ENCODE measurements at regions not wholly inside any gene's neighbourhood (a gene's known extent, or its start where the extent isn't known, plus 50 kb on each side); places are given as distances from the start of the nearest gene placed in this dataset.

DNA sequence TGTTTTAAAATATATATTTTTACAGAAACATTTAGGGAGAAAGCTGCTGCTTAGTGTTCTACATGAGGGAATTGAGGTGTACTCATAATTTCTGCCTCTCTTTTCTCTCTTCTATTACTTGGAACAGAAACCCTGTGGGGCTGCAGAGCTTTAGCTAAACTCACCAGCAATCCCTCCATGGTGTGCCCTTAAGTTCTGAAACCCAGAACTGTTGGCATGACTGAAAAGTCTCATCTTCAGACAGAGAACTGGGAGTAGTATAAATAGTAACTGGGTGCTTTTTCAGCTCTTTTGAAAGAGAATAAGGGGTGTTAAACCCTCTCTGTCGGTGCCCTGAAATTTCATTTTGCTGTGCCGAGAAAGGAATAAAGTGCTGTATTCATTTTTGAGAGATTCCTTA lies 294.9 kb upstream of the BOD1L1 start:
- WGBS, 2 experiments (ENCODE audit: extremely low coverage in 1 of 2, insufficient coverage in 1 of 2, insufficient read length in 1 of 2, insufficient replicate concordance in 2 of 2, low coverage in 1 of 2, low lambda C conversion rate in 2 of 2, missing lambda C conversion rate in 1 of 2): 92% methylated on average over 2 of the region's 2 CpGs; no CpG with 5 or more reads in 1 of the 2 experiments
- Histone ChIP-seq H2BK5ac (ENCODE audit: low read depth, low read length) (no peak overlapping the region), H3K36me3 (ENCODE audit: control insufficient read depth in 2 of 4, insufficient read depth in 4 of 4, low read length in 3 of 4) (no peaks in the 10 kb centered on the region), H3K79me1 (ENCODE audit: low read depth, low read length) (no peaks in the 10 kb centered on the region), H2AFZ (ENCODE audit: low read length) (no peak overlapping the region), H3K18ac (ENCODE audit: extremely low read depth, low read length) (no peak overlapping the region), H3K27ac (ENCODE audit: low read depth, low read length) (no peak overlapping the region), H3K56ac (replicated peaks; ENCODE audit: insufficient read length, low read depth, low read length) (no peak overlapping the region), H4K5ac (ENCODE audit: insufficient read length, low read depth, low read length) (no peak overlapping the region), H2AK5ac (ENCODE audit: low read depth, low read length) (no peak overlapping the region), H4K8ac (ENCODE audit: extremely low read depth, insufficient read depth, low read length) (no peak overlapping the region), H2BK20ac (ENCODE audit: low read length) (no peak overlapping the region), H2BK15ac (ENCODE audit: low read length) (no peak overlapping the region), H3K23ac (ENCODE audit: insufficient read length) (no peak overlapping the region), H2BK120ac (replicated peaks; ENCODE audit: low read depth, low read length) (no peak overlapping the region), H3K4me1 (replicated peaks in 1 of 4; ENCODE audit: control insufficient read depth in 3 of 4, insufficient read depth in 4 of 4, low read length in 3 of 4) (peaks cover 0 to 7% (median 3%) of the 10 kb centered on the region in 4 experiments; a peak in 4 of 7 replicates), H2BK12ac (ENCODE audit: low read depth, low read length) (no peak overlapping the region), H3K9ac (replicated peaks in 1 of 4; ENCODE audit: extremely low read depth in 1 of 4, low read depth in 3 of 4, low read length in 3 of 4) (no peak overlapping the region), H3K4ac (replicated peaks; ENCODE audit: insufficient read length, low read depth, low read length) (no peak overlapping the region), H3K4me2 (ENCODE audit: insufficient read depth in 1 of 2, low read depth in 2 of 2, low read length in 2 of 2) (no peak overlapping the region), H3K4me3 (ENCODE audit: extremely low read depth in 1 of 4, insufficient read depth in 2 of 4, low read depth in 3 of 4, low read length in 4 of 4) (no peak overlapping the region), H4K91ac (replicated peaks; ENCODE audit: insufficient read length, low read length) (no peak overlapping the region), H3K27me3 (replicated peaks in 1 of 4; ENCODE audit: control insufficient read depth in 3 of 4, extremely low read depth in 1 of 4, insufficient read depth in 3 of 4, low read length in 3 of 4) (no peaks in the 10 kb centered on the region), H3K23me2 (ENCODE audit: low read depth, low read length) (no peaks in the 10 kb centered on the region), H4K20me1 (replicated peaks in 1 of 2; ENCODE audit: control insufficient read depth in 1 of 2, insufficient read depth in 2 of 2, low read length in 2 of 2) (no peaks in the 10 kb centered on the region), H3K79me2 (ENCODE audit: control insufficient read depth in 1 of 2, insufficient read depth in 2 of 2, low read length in 2 of 2) (no peaks in the 10 kb centered on the region), H3K14ac (ENCODE audit: insufficient read length) (no peak overlapping the region), H3K9me3 (ENCODE audit: insufficient read depth in 2 of 2, low read depth in 1 of 2, low read length in 1 of 2) (no peaks in the 10 kb centered on the region)
- ChIA-PET POLR2A (ENCODE audit: partially characterized antibody) (no interaction called here), CTCF (ENCODE audit: partially characterized antibody) (no interaction called here)
- DNase-seq (ENCODE audit: low read depth in 1 of 2, low spot score in 2 of 2) (no peak), FAIRE-seq (no peak)
- TF ChIP-seq MAFK (IDR thresholded peaks at IDR 0.05; ENCODE audit: low read depth, low read length): no peak
- no peak for TF ChIP-seq ZNF274 (IDR thresholded peaks at IDR 0.05; ENCODE audit: borderline replicate concordance, extremely low read depth, low read length)
- no peak for TF ChIP-seq RFX5 (IDR thresholded peaks at IDR 0.05; ENCODE audit: borderline replicate concordance, low read depth, low read length)
- no peak for TF ChIP-seq E2F6 (IDR thresholded peaks at IDR 0.05)
- TF ChIP-seq EZH2 (IDR thresholded peaks at IDR 0.05; ENCODE audit: low read depth, low read length, severe bottlenecking): no peak
- TF ChIP-seq BRCA1 (IDR thresholded peaks at IDR 0.05; ENCODE audit: low read depth, low read length): no peak
- TF ChIP-seq GABPA (IDR thresholded peaks at IDR 0.05; ENCODE audit: borderline replicate concordance, insufficient read depth, low read length): no peak
- TF ChIP-seq ASH2L (IDR thresholded peaks at IDR 0.05; ENCODE audit: low read length): no peak
- no peak for TF ChIP-seq CBX8 (IDR thresholded peaks at IDR 0.05; ENCODE audit: borderline replicate concordance, low read depth, low read length)
- no peak for TF ChIP-seq SUZ12 (IDR thresholded peaks at IDR 0.05; ENCODE audit: low read length)
- TF ChIP-seq BCL11A (IDR thresholded peaks at IDR 0.05; ENCODE audit: low read depth in 2 of 2, low read length in 2 of 2): no peak
- TF ChIP-seq, protein P1, sequence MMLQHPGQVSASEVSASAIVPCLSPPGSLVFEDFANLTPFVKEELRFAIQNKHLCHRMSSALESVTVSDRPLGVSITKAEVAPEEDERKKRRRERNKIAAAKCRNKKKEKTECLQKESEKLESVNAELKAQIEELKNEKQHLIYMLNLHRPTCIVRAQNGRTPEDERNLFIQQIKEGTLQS (IDR thresholded peaks at IDR 0.05; ENCODE audit: insufficient read depth, low read depth, low read length): no peak
- TF ChIP-seq TBP (IDR thresholded peaks at IDR 0.05; ENCODE audit: low read depth, low read length): no peak
- no peak for TF ChIP-seq JUN (IDR thresholded peaks at IDR 0.05; ENCODE audit: low read depth, low read length)
- TF ChIP-seq YY1 (IDR thresholded peaks at IDR 0.05; ENCODE audit: low read depth, low read length): no peak

All from H1 (cell line).